ENCODE measurements at regions not wholly inside any gene's neighbourhood (a gene's known extent, or its start where the extent isn't known, plus 50 kb on each side); places are given as distances from the start of the nearest gene placed in this dataset.

GRCh38 chr11:70826541-70827335, 425.6 kb downstream of the SHANK2 start:
- no peak for FAIRE-seq
- Histone ChIP-seq H3K9ac (ENCODE audit: insufficient read depth, low read depth, low read length) (no peak overlapping the region), H2AFZ (ENCODE audit: low read length) (no peak overlapping the region), H3K4me2 (ENCODE audit: low read depth, low read length) (no peak overlapping the region), H3K27ac (ENCODE audit: extremely low read length, insufficient read depth, low read length) (no peak overlapping the region), H3K4me3 (replicated peaks in 1 of 3; ENCODE audit: insufficient read depth in 1 of 3, low read depth in 2 of 3, low read length in 3 of 3) (no peak overlapping the region), H3K9me3 (ENCODE audit: low read length) (no peaks in the 10 kb centered on the region), H3K27me3 (ENCODE audit: control insufficient read depth in 1 of 2, insufficient read depth in 2 of 2, low read length in 2 of 2) (no peaks in the 10 kb centered on the region), H3K36me3 (replicated peaks in 1 of 2; ENCODE audit: control insufficient read depth in 1 of 2, insufficient read depth in 2 of 2, low read length in 2 of 2) (peaks cover 4 to 10% of the 10 kb centered on the region in 2 experiments; a peak in 2 of 5 replicates), H4K20me1 (ENCODE audit: insufficient read depth, low read length) (peaks cover 3% of the 10 kb centered on the region; the same call in 1 of the 2 replicates), H3K4me1 (ENCODE audit: insufficient read depth, low read length) (no peaks in the 10 kb centered on the region), H3K79me2 (ENCODE audit: insufficient read depth, low read length) (no peaks in the 10 kb centered on the region)
- BruUV-seq (replicated peaks), result no TSS peak
- POLR2A ChIA-PET, result no interaction called here
- ATAC-seq, result no peak
- 97% methylated on average over 29 of the region's 35 CpGs for WGBS (ENCODE audit: low lambda C conversion rate)
- TF ChIP-seq GATAD1 (CRISPR knock-in tag; IDR thresholded peaks at IDR 0.05), result no peak
- TF ChIP-seq SMC3 (IDR thresholded peaks at IDR 0.05; ENCODE audit: low read length), result no peak
- TF ChIP-seq ZFP37 (CRISPR knock-in tag; IDR thresholded peaks at IDR 0.05; ENCODE audit: borderline replicate concordance), result no peak
- TF ChIP-seq MAX (IDR thresholded peaks at IDR 0.05), result no peak
- TF ChIP-seq ZNF678 (CRISPR knock-in tag; IDR thresholded peaks at IDR 0.05), result no peak
- no peak for TF ChIP-seq ZNF652 (CRISPR knock-in tag; IDR thresholded peaks at IDR 0.05; ENCODE audit: borderline replicate concordance, low read depth)
- TF ChIP-seq ZNF3 (CRISPR knock-in tag; IDR thresholded peaks at IDR 0.05), result no peak
- no peak for TF ChIP-seq YEATS4 (CRISPR knock-in tag; IDR thresholded peaks at IDR 0.05; ENCODE audit: borderline replicate concordance)
- TF ChIP-seq BCL3 (CRISPR knock-in tag; IDR thresholded peaks at IDR 0.05), result no peak
- no peak for TF ChIP-seq HDAC1 (CRISPR knock-in tag; IDR thresholded peaks at IDR 0.05)
- no peak for TF ChIP-seq ZBTB7B (CRISPR knock-in tag; IDR thresholded peaks at IDR 0.05)
- CTCF ChIA-PET (ENCODE audit: low intra/inter-chr PET ratio, low total read pairs), result no interaction called here
- intact Hi-C loops (cut with micrococcal nuclease; ENCODE audit: unreplicated experiment), result no loop called here
- no peak for DNase-seq (ENCODE audit: low spot score)
- in situ Hi-C loops (cut with HindIII; ENCODE audit: extremely low pct_ligation_motif_present, low pct_unique_long_range_greater_than_20kb), result no loop called here
